Nephron (organoid): ENCODE measurements at regions not wholly inside any gene's neighbourhood (a gene's known extent, or its start where the extent isn't known, plus 50 kb on each side); places are given as distances from the start of the nearest gene placed in this dataset.

ENCODE experiments used
- H3K27ac Mint-ChIP-seq, 3 experiments: 2 replicates each; pipeline ENCODE4 v1.8.0; 2020; ENCODE audit warnings: mixed read lengths in 3 of 3, mild to moderate bottlenecking in 2 of 3, moderate library complexity in 1 of 3
- H3K27me3 Mint-ChIP-seq: 2 replicates; pipeline ENCODE4 v1.8.0; 2021; ENCODE audit warnings: low read depth, mild to moderate bottlenecking, moderate library complexity, mixed read lengths
- H3K36me3 Mint-ChIP-seq: 2 replicates; pipeline ENCODE4 v1.8.0; 2020; ENCODE audit warnings: low read depth, mixed read lengths
- H3K4me1 Mint-ChIP-seq: 2 replicates; pipeline ENCODE4 v1.8.0; 2020; ENCODE audit warnings: mixed read lengths
- H3K4me3 Mint-ChIP-seq, 3 experiments: 2 replicates each; pipeline ENCODE4 v1.8.0; 2020; ENCODE audit warnings: mild to moderate bottlenecking in 3 of 3, mixed read lengths in 3 of 3, moderate library complexity in 2 of 3
- H3K9me3 Mint-ChIP-seq: 2 replicates; pipeline ENCODE4 v1.8.0; 2020; ENCODE audit warnings: mixed read lengths
- CTCF ChIP-seq, 3 experiments: fragments of 200-600 bp; sonication (generic); IDR thresholded peaks; one replicate each; pipeline ENCODE4 v1.5.0; 2021; ENCODE audit warnings: antibody characterized with exemption in 3 of 3; ENCODE audit not compliant: unreplicated experiment in 3 of 3

DNA sequence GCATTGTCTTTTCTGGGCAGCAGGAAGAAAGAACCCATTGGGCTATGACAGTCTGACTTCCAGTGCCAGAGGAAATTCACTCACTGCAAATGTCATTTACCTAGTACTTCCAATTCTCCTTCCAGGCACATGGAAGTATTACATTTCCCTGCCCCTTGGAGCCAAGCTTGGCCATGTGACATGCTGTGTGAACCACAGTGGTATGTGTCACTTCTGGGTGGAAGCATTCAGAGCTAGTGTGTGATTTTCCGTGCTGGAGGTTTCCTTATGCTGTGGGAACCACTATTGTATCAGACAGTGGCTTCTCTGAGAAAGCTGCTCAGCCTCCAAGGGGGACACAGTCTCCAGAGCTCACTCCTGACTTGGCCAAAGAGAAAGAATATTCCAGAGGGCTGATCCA lies 387.6 kb downstream of the CDC5L start:
- Mint-ChIP-seq H3K4me3 (no peak overlapping the region), H3K36me3 (no peaks in the 10 kb centered on the region), H3K9me3 (peaks cover 10% of the 10 kb centered on the region), H3K4me1 (no peaks in the 10 kb centered on the region), H3K27me3 (peaks cover 8% of the 10 kb centered on the region), H3K27ac (no peak overlapping the region)
- no peak for TF ChIP-seq CTCF (IDR thresholded peaks at IDR 0.05; ENCODE audit: unreplicated experiment in 3 of 3)

- no peak overlapping the region for H3K4me3 Mint-ChIP-seq
- peaks cover 8% of the 10 kb centered on the region for H3K27me3 Mint-ChIP-seq
- peaks cover 10% of the 10 kb centered on the region for H3K9me3 Mint-ChIP-seq
- no peaks in the 10 kb centered on the region for H3K36me3 Mint-ChIP-seq
- H3K27ac Mint-ChIP-seq = no peak overlapping the region
- no peak for TF ChIP-seq CTCF (IDR thresholded peaks at IDR 0.05; ENCODE audit: unreplicated experiment in 3 of 3)
- H3K4me1 Mint-ChIP-seq = no peaks in the 10 kb centered on the region
These were observed 388.8 kb downstream of the CDC5L start for GRCh38 chr6:44776344-44776743.

DNA sequence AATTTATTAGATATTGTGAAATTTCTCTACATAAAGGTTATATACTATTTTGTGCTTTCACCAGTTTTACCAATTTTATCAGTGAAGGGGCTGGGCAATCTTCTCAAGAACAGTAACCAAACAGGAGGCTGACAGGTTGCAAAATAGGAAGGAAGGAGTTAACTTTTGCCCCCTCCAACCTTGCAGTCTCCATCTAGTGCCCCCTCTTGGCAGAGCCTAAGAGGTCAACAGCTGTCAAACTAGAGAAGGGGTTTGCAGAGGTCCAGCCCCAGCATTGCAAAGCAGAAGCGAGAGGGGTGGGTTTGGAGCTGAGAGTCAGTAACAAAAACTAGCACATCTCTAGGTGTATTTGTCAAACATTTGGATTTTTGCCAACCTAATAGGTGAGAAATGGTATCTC lies 391.0 kb downstream of the CDC5L start:
- H3K36me3 Mint-ChIP-seq = no peaks in the 10 kb centered on the region
- H3K9me3 Mint-ChIP-seq = peaks cover 11% of the 10 kb centered on the region
- peaks cover 7% of the 10 kb centered on the region for H3K27me3 Mint-ChIP-seq
- no peaks in the 10 kb centered on the region for H3K4me1 Mint-ChIP-seq
- TF ChIP-seq CTCF (IDR thresholded peaks at IDR 0.05; ENCODE audit: unreplicated experiment in 3 of 3) = no peak
- no peak overlapping the region for H3K27ac Mint-ChIP-seq
- H3K4me3 Mint-ChIP-seq = no peak overlapping the region
